H1 (cell line): ENCODE measurements at regions not wholly inside any gene's neighbourhood (a gene's known extent, or its start where the extent isn't known, plus 50 kb on each side); places are given as distances from the start of the nearest gene placed in this dataset.

Experiments
- CTCF ChIA-PET: fragments of 300-600 bp; sonication (Branson Sonifier 250); formaldehyde crosslinking; loops from one replicate; lab custom pipeline; 2021; ENCODE audit not compliant: partially characterized antibody; lab: Charles Lee
- POLR2A ChIA-PET: fragments of 300-600 bp; sonication (Branson Sonifier 250); formaldehyde crosslinking; loops from one replicate; lab custom pipeline; 2021; ENCODE audit warnings: inconsistent platforms; ENCODE audit not compliant: partially characterized antibody; lab: Charles Lee
- DNase-seq, 2 experiments: peaks; one replicate each; pipeline versions ENCODE4 v3.0.0 to v3.0.0-alpha.2; 2010 to 2022; ENCODE audit warnings: low spot score in 2 of 2, low read depth in 1 of 2, mixed read lengths in 1 of 2
- FAIRE-seq: peaks from 2 replicates; lab custom pipeline; 2011; peaks lifted over from hg19 to GRCh38; lab: Jason Lieb, UNC
- H2AFZ ChIP-seq: 2 replicates; pipeline ENCODE4 v1.8.1; 2012; ENCODE audit warnings: low read length, inconsistent platforms
- H2AK5ac ChIP-seq: 2 replicates; pipeline ENCODE4 v1.6.1; 2013; ENCODE audit warnings: low read depth, low read length
- H2BK120ac ChIP-seq: replicated peaks from 2 replicates; pipeline ENCODE3; 2013; ENCODE audit warnings: low read depth, low read length, inconsistent platforms
- H2BK12ac ChIP-seq: 2 replicates; pipeline ENCODE4 v1.6.1; 2013; ENCODE audit warnings: low read depth, low read length
- H2BK15ac ChIP-seq: 2 replicates; pipeline ENCODE4 v1.6.1; 2013; ENCODE audit warnings: low read length
- H2BK20ac ChIP-seq: 2 replicates; pipeline ENCODE4 v1.6.1; 2013; ENCODE audit warnings: low read length
- H2BK5ac ChIP-seq: 2 replicates; pipeline ENCODE4 v1.6.1; 2013; ENCODE audit warnings: low read depth, low read length
- H3K14ac ChIP-seq: 2 replicates; pipeline ENCODE4 v1.6.1; 2013; ENCODE audit warnings: inconsistent platforms; ENCODE audit not compliant: insufficient read length
- H3K18ac ChIP-seq: 2 replicates; pipeline ENCODE4 v1.6.1; 2013; ENCODE audit warnings: low read length; ENCODE audit errors: extremely low read depth
- H3K23ac ChIP-seq: 2 replicates; pipeline ENCODE4 v1.6.1; 2013; ENCODE audit warnings: inconsistent platforms; ENCODE audit not compliant: insufficient read length
- H3K23me2 ChIP-seq: 2 replicates; pipeline ENCODE4 v1.6.1; 2013; ENCODE audit warnings: low read depth, low read length
- H3K27ac ChIP-seq: 2 replicates; pipeline ENCODE4 v1.6.1; 2011; ENCODE audit warnings: low read depth, low read length, inconsistent platforms
- H3K27me3 ChIP-seq, 4 experiments: replicated peaks in 1 of 4; 1 replicate in 1 of 4; 2 replicates in 3 of 4; pipeline versions ENCODE4 v1.6.1 to v1.8.1; 2011 to 2013; ENCODE audit warnings: low read length in 3 of 4, mild to moderate bottlenecking in 3 of 4, inconsistent platforms in 2 of 4, mixed read lengths in 2 of 4, moderate library complexity in 1 of 4; ENCODE audit not compliant: control insufficient read depth in 3 of 4, insufficient read depth in 3 of 4; ENCODE audit errors: extremely low read depth in 1 of 4
- H3K36me3 ChIP-seq, 4 experiments: 2 replicates each; pipeline versions ENCODE4 v1.6.1 to v1.8.1; 2011 to 2013; ENCODE audit warnings: mild to moderate bottlenecking in 4 of 4, low read length in 3 of 4, moderate library complexity in 2 of 4, control low read depth in 1 of 4, inconsistent platforms in 1 of 4; ENCODE audit not compliant: insufficient read depth in 4 of 4, control insufficient read depth in 2 of 4
- H3K4ac ChIP-seq: replicated peaks from 2 replicates; pipeline ENCODE3; 2013; ENCODE audit warnings: low read length, low read depth, mixed read lengths, inconsistent platforms; ENCODE audit not compliant: insufficient read length
- H3K4me1 ChIP-seq, 4 experiments: replicated peaks in 1 of 4; 1 replicate in 1 of 4; 2 replicates in 3 of 4; pipeline versions ENCODE4 v1.6.1 to v1.8.1; 2011 to 2013; ENCODE audit warnings: low read length in 3 of 4, inconsistent platforms in 2 of 4, mixed read lengths in 1 of 4; ENCODE audit not compliant: insufficient read depth in 4 of 4, control insufficient read depth in 3 of 4
- H3K4me2 ChIP-seq, 2 experiments: 2 replicates each; pipeline versions ENCODE4 v1.6.1 to v1.8.1; 2011 to 2013; ENCODE audit warnings: low read depth in 2 of 2, low read length in 2 of 2, control low read depth in 1 of 2, inconsistent platforms in 1 of 2, mild to moderate bottlenecking in 1 of 2; ENCODE audit not compliant: insufficient read depth in 1 of 2
- H3K4me3 ChIP-seq, 4 experiments: fragments of 200-600, 300-600 bp in 1 of 4; sonication (generic), shearing (Covaris generic), sonication (Bioruptor Twin) in 1 of 4; 2 replicates each; pipeline versions ENCODE4 v1.5.1 to v1.8.1; 2011 to 2016; ENCODE audit warnings: low read length in 4 of 4, low read depth in 3 of 4, control low read depth in 2 of 4, inconsistent platforms in 2 of 4, mild to moderate bottlenecking in 2 of 4, mixed read lengths in 1 of 4, moderate library complexity in 1 of 4; ENCODE audit not compliant: insufficient read depth in 2 of 4; ENCODE audit errors: extremely low read depth in 1 of 4
- H3K56ac ChIP-seq: replicated peaks from 2 replicates; pipeline ENCODE3; 2013; ENCODE audit warnings: low read depth, mild to moderate bottlenecking, mixed read lengths, low read length, inconsistent platforms; ENCODE audit not compliant: insufficient read length
- H3K79me1 ChIP-seq: 2 replicates; pipeline ENCODE4 v1.6.1; 2013; ENCODE audit warnings: low read depth, low read length, control low read depth
- H3K79me2 ChIP-seq, 2 experiments: 2 replicates each; pipeline versions ENCODE4 v1.6.1 to v1.8.1; 2012 to 2013; ENCODE audit warnings: low read length in 2 of 2, mild to moderate bottlenecking in 2 of 2, inconsistent platforms in 1 of 2; ENCODE audit not compliant: insufficient read depth in 2 of 2, control insufficient read depth in 1 of 2
- H3K9ac ChIP-seq, 4 experiments: replicated peaks in 1 of 4; 1 replicate in 1 of 4; 2 replicates in 3 of 4; pipeline versions ENCODE4 v1.6.1 to v1.8.1; 2011 to 2013; ENCODE audit warnings: low read depth in 3 of 4, low read length in 3 of 4, control low read depth in 2 of 4, mild to moderate bottlenecking in 2 of 4, moderate library complexity in 2 of 4, inconsistent platforms in 1 of 4; ENCODE audit errors: extremely low read depth in 1 of 4
- H3K9me3 ChIP-seq, 2 experiments: 2 replicates each; pipeline versions ENCODE4 v1.6.1 to v1.8.1; 2012 to 2013; ENCODE audit warnings: mild to moderate bottlenecking in 2 of 2, moderate library complexity in 2 of 2, control low read depth in 1 of 2, inconsistent platforms in 1 of 2, low read depth in 1 of 2, low read length in 1 of 2, mixed read lengths in 1 of 2; ENCODE audit not compliant: insufficient read depth in 2 of 2
- H4K20me1 ChIP-seq, 2 experiments: replicated peaks in 1 of 2; 2 replicates each; pipeline versions ENCODE3 to v1.8.1; 2011 to 2013; ENCODE audit warnings: inconsistent platforms in 2 of 2, low read length in 2 of 2, mild to moderate bottlenecking in 1 of 2; ENCODE audit not compliant: insufficient read depth in 2 of 2, control insufficient read depth in 1 of 2
- H4K5ac ChIP-seq: 2 replicates; pipeline ENCODE4 v1.6.1; 2013; ENCODE audit warnings: low read length, low read depth, mixed read lengths, inconsistent platforms; ENCODE audit not compliant: insufficient read length
- H4K8ac ChIP-seq: 2 replicates; pipeline ENCODE4 v1.8.0; 2013; ENCODE audit warnings: mild to moderate bottlenecking, moderate library complexity, low read length, inconsistent platforms; ENCODE audit not compliant: insufficient read depth; ENCODE audit errors: extremely low read depth
- H4K91ac ChIP-seq: replicated peaks from 2 replicates; pipeline ENCODE3; 2013; ENCODE audit warnings: low read length, mixed read lengths, inconsistent platforms; ENCODE audit not compliant: insufficient read length
- BCL11A ChIP-seq, 2 experiments: IDR thresholded peaks; one replicate each; pipeline ENCODE4 v1.6.1; 2011; ENCODE audit warnings: low read depth in 2 of 2, low read length in 2 of 2, mild to moderate bottlenecking in 2 of 2
- BRCA1 ChIP-seq: IDR thresholded peaks from 2 replicates; pipeline ENCODE4 v1.6.1; 2012; ENCODE audit warnings: low read depth, low read length, improper control_type of control experiment
- CBX8 ChIP-seq: fragments of 300-800, 300-1000 bp; sonication (generic); IDR thresholded peaks from 2 replicates; pipeline ENCODE4 v1.7.1; 2016; ENCODE audit warnings: low read depth, low read length, borderline replicate concordance
- CREB1 ChIP-seq: IDR thresholded peaks from 2 replicates; pipeline ENCODE4 v1.6.1; 2012; ENCODE audit warnings: inconsistent platforms
- EZH2 ChIP-seq: fragments of 200-600 bp; sonication (generic); IDR thresholded peaks from 2 replicates; pipeline ENCODE4 v1.7.1; 2012; ENCODE audit warnings: low read depth, mild to moderate bottlenecking, moderate library complexity, low read length, inconsistent platforms; ENCODE audit not compliant: severe bottlenecking
- GABPA ChIP-seq: IDR thresholded peaks from 2 replicates; pipeline ENCODE4 v1.6.1; 2011; ENCODE audit warnings: mild to moderate bottlenecking, low read length, moderate library complexity, borderline replicate concordance; ENCODE audit not compliant: insufficient read depth
- HDAC6 ChIP-seq: IDR thresholded peaks from one replicate; pipeline ENCODE4 v1.7.1; 2012; ENCODE audit warnings: low read depth, mild to moderate bottlenecking, inconsistent platforms, low read length, moderate library complexity
- MAFK ChIP-seq: IDR thresholded peaks from 2 replicates; pipeline ENCODE4 v1.6.1; 2012; ENCODE audit warnings: low read depth, mild to moderate bottlenecking, improper control_type of control experiment, low read length
- MAX ChIP-seq: IDR thresholded peaks from 2 replicates; pipeline ENCODE4 v1.6.1; 2012; ENCODE audit warnings: inconsistent platforms
- RAD21 ChIP-seq, 2 experiments: IDR thresholded peaks in 1 of 2; conservative IDR thresholded peaks in 1 of 2; 2 replicates each; pipeline ENCODE4 v1.6.1; 2011; ENCODE audit warnings: low read depth in 2 of 2, low read length in 2 of 2, improper control_type of control experiment in 1 of 2, inconsistent platforms in 1 of 2, mild to moderate bottlenecking in 1 of 2, moderate library complexity in 1 of 2
- RNF2 ChIP-seq: fragments of 200-900, 300-1000 bp; sonication (generic); IDR thresholded peaks from 2 replicates; pipeline ENCODE4 v1.7.1; 2016; ENCODE audit warnings: borderline replicate concordance, low read depth, mild to moderate bottlenecking, antibody characterized with exemption, low read length; ENCODE audit not compliant: poor library complexity, severe bottlenecking; ENCODE audit errors: missing control alignments
- SRF ChIP-seq: IDR thresholded peaks from 2 replicates; pipeline ENCODE4 v1.6.1; 2011; ENCODE audit warnings: mild to moderate bottlenecking, low read depth, low read length, moderate library complexity
- TAF7 ChIP-seq: optimal IDR thresholded peaks from 2 replicates; pipeline ENCODE3; 2011; ENCODE audit warnings: low read depth, mild to moderate bottlenecking, inconsistent platforms, low read length, moderate library complexity, borderline replicate concordance
- TBP ChIP-seq: IDR thresholded peaks from 2 replicates; pipeline ENCODE4 v1.6.1; 2011; ENCODE audit warnings: low read depth, low read length, improper control_type of control experiment
- TEAD4 ChIP-seq: IDR thresholded peaks from 2 replicates; pipeline ENCODE4 v1.6.1; 2012; ENCODE audit warnings: low read depth, low read length, inconsistent platforms, mixed read lengths
- WGBS, 2 experiments: shearing (Covaris generic) in 1 of 2; methylation state at CpG; one replicate each; pipeline versions ENCODE4 v1.1.6 to v1.1.7; 2013 to 2015; ENCODE audit warnings: low lambda C conversion rate in 2 of 2, mixed read lengths in 2 of 2, inconsistent platforms in 1 of 2, low coverage in 1 of 2, missing lambda C conversion rate in 1 of 2; ENCODE audit not compliant: insufficient replicate concordance in 2 of 2, insufficient coverage in 1 of 2, insufficient read length in 1 of 2; ENCODE audit errors: extremely low coverage in 1 of 2, missing lambda C conversion rate in 1 of 2; 5-methylcytosine and 5-hydroxymethylcytosine counted together

GRCh38 chr9:13967011-13967410, 346.9 kb downstream of the NFIB start:
- H3K27ac ChIP-seq, result no peak overlapping the region
- DNase-seq (no peak), FAIRE-seq (no peak)
- H3K23ac ChIP-seq, result no peak overlapping the region
- no peaks in the 10 kb centered on the region for H3K36me3 ChIP-seq
- no peak overlapping the region for H3K4me2 ChIP-seq
- H2BK12ac ChIP-seq, result no peak overlapping the region
- no peak overlapping the region for H4K5ac ChIP-seq
- no peak overlapping the region for H3K56ac ChIP-seq
- no peak overlapping the region for H4K91ac ChIP-seq
- H3K4me3 ChIP-seq, result no peak overlapping the region
- no peak overlapping the region for H2AK5ac ChIP-seq
- no peak overlapping the region for H3K9ac ChIP-seq
- H3K4me1 ChIP-seq, result no peaks in the 10 kb centered on the region
- H3K18ac ChIP-seq, result no peak overlapping the region
- POLR2A ChIA-PET, result no interaction called here
- no peaks in the 10 kb centered on the region for H4K20me1 ChIP-seq
- H2BK20ac ChIP-seq, result no peak overlapping the region
- H3K79me1 ChIP-seq, result no peaks in the 10 kb centered on the region
- no peak overlapping the region for H4K8ac ChIP-seq
- CTCF ChIA-PET, result interaction anchor here (1.1 kb wide), 1 partner anchor 386 kb away, joined by 3 read pairs; no protein-coding TSS in a partner anchor
- no peak overlapping the region for H2BK15ac ChIP-seq
- H2AFZ ChIP-seq, result 0 out of 2 replicates have a peak overlapping the region, but pooled peaks have one; percentile 49
- H3K27me3 ChIP-seq, result no peaks in the 10 kb centered on the region
- no peaks in the 10 kb centered on the region for H3K23me2 ChIP-seq
- H2BK5ac ChIP-seq, result no peak overlapping the region
- H3K79me2 ChIP-seq, result no peaks in the 10 kb centered on the region
- H3K9me3 ChIP-seq, result no peaks in the 10 kb centered on the region
- no peak overlapping the region for H2BK120ac ChIP-seq
- WGBS, 2 experiments, result 82% methylated on average over 1 of the region's 1 CpG; no CpG with 5 or more reads in 1 of the 2 experiments
- H3K4ac ChIP-seq, result no peak overlapping the region
- H3K14ac ChIP-seq, result no peak overlapping the region
- TF ChIP-seq EZH2 (no peak), BRCA1 (no peak), MAFK (no peak), TAF7 (no peak), GABPA (no peak), BCL11A (IDR thresholded peaks at IDR 0.05; ENCODE audit: low read depth in 2 of 2, low read length in 2 of 2) (no peak), RAD21 (IDR thresholded peaks at IDR 0.05 in 1 of 2, conservative IDR thresholded peaks at IDR 0.05 in 1 of 2; ENCODE audit: low read depth in 2 of 2, low read length in 2 of 2) (no peak), MAX (no peak), SRF (no peak), CREB1 (no peak), TBP (no peak), CBX8 (no peak), RNF2 (no peak), HDAC6 (no peak), TEAD4 (no peak)
